Neural progenitor cell (in vitro differentiated cells): ENCODE measurements at regions not wholly inside any gene's neighbourhood (a gene's known extent, or its start where the extent isn't known, plus 50 kb on each side); places are given as distances from the start of the nearest gene placed in this dataset.

Source experiments
- DNase-seq: peaks from one replicate; pipeline ENCODE4 v3.0.0-alpha.2; 2016; ENCODE audit warnings: low spot score
- H2AFZ ChIP-seq: fragments of 200-600 bp; sonication (generic); replicated peaks from 2 replicates; pipeline ENCODE4 v1.6.1; 2016; ENCODE audit warnings: antibody characterized with exemption
- H3F3A ChIP-seq: fragments of 200-600 bp; sonication (generic); 2 replicates; pipeline ENCODE4 v1.6.1; 2016; ENCODE audit warnings: antibody characterized with exemption, low read depth
- H3K27ac ChIP-seq: fragments of 200-600 bp; sonication (generic); 2 replicates; pipeline ENCODE4 v1.5.1; 2016; ENCODE audit warnings: mild to moderate bottlenecking
- H3K27me3 ChIP-seq: fragments of 200-600 bp; sonication (generic); 2 replicates; pipeline ENCODE4 v1.6.1; 2016; ENCODE audit warnings: mild to moderate bottlenecking, moderate library complexity
- H3K36me3 ChIP-seq: fragments of 200-600 bp; sonication (generic); 2 replicates; pipeline ENCODE4 v1.5.1; 2016
- H3K4me1 ChIP-seq: fragments of 200-600 bp; sonication (generic); 2 replicates; pipeline ENCODE4 v1.6.1; 2016; ENCODE audit warnings: mixed run types
- H3K4me2 ChIP-seq: fragments of 200-600 bp; sonication (generic); 2 replicates; pipeline ENCODE4 v1.6.1; 2016
- H3K4me3 ChIP-seq: fragments of 200-600 bp; sonication (generic); 2 replicates; pipeline ENCODE4 v1.5.1; 2016
- H3K79me2 ChIP-seq: fragments of 200-600 bp; sonication (generic); 2 replicates; pipeline ENCODE4 v1.6.1; 2016; ENCODE audit warnings: low read depth
- H3K9ac ChIP-seq: fragments of 200-600 bp; sonication (generic); 2 replicates; pipeline ENCODE4 v1.6.1; 2016
- H3K9me3 ChIP-seq: fragments of 200-600 bp; sonication (generic); 2 replicates; pipeline ENCODE4 v1.5.1; 2016; ENCODE audit warnings: low read depth
- H4K20me1 ChIP-seq: fragments of 200-600 bp; sonication (generic); 2 replicates; pipeline ENCODE4 v1.6.1; 2016; ENCODE audit warnings: low read depth
- H3K27ac Mint-ChIP-seq: 3 replicates; pipeline ENCODE4 v1.8.0; 2021; ENCODE audit warnings: mixed read lengths
- H3K27me3 Mint-ChIP-seq: 2 replicates; pipeline ENCODE4 v1.8.0; 2022; ENCODE audit warnings: low read depth, mild to moderate bottlenecking, inconsistent platforms, moderate library complexity, mixed read lengths; ENCODE audit not compliant: insufficient read depth
- H3K36me3 Mint-ChIP-seq: 3 replicates; pipeline ENCODE4 v1.8.0; 2021; ENCODE audit warnings: mixed read lengths
- H3K4me1 Mint-ChIP-seq: 3 replicates; pipeline ENCODE4 v1.8.0; 2021; ENCODE audit warnings: mixed read lengths
- H3K4me3 Mint-ChIP-seq: 3 replicates; pipeline ENCODE4 v1.8.0; 2021; ENCODE audit warnings: mild to moderate bottlenecking, moderate library complexity, mixed read lengths
- H3K9me3 Mint-ChIP-seq: 3 replicates; pipeline ENCODE4 v1.8.0; 2020; ENCODE audit warnings: mixed read lengths
- EZH2 ChIP-seq: fragments of 200-600 bp; sonication (generic); IDR thresholded peaks from 2 replicates; pipeline ENCODE4 v1.6.1; 2017; ENCODE audit warnings: antibody characterized with exemption, mild to moderate bottlenecking, moderate library complexity
- EZH2phosphoT487 ChIP-seq: fragments of 200-600 bp; sonication (generic); IDR thresholded peaks from 2 replicates; pipeline ENCODE4 v1.6.1; 2017; ENCODE audit warnings: antibody characterized with exemption
- TF ChIP-seq, protein P1 (sequence below): fragments of 200-600 bp; sonication (generic); IDR thresholded peaks from 2 replicates; pipeline ENCODE4 v1.5.1; 2017; ENCODE audit warnings: antibody characterized with exemption, mild to moderate bottlenecking

DNA sequence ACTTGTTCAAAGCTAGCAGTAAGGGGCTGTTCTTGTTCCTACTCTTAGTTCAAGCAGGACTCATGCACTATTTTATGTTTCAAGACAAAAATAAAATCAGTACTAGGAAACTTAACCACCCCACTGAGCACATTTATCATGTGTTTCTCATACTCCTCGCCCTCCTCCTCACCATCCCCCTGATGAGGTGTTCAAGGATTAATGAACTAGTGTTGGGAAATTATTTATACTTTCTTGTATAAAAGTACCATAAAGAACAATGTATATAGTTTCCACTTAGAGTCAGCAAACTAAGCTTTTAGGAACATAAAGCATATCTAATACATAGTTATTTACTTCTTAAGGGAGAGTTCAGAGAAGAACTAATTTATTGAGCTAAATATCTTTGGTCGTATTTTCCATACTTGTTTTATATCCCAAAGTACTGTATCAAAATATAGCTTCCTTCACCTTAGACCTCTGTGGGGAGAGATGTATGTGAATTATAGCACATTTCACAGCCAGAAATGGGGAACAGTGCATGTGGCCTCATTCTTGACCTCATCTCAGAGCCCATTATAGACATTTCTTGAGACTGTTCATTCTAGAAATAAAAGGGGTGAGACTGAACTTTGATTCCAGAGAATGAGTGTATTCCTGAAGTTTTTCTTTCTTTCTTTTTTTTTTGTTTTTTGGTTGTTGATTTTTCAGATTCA, 326.5 kb upstream of the MAP3K7 start:
- no peak for DNase-seq
- no peaks in the 10 kb centered on the region for H3F3A ChIP-seq
- H3K9me3 Mint-ChIP-seq = peaks cover 19% of the 10 kb centered on the region
- H3K27me3 Mint-ChIP-seq = no peaks in the 10 kb centered on the region
- H3K9me3 ChIP-seq = no peaks in the 10 kb centered on the region
- H3K4me1 Mint-ChIP-seq = no peaks in the 10 kb centered on the region
- H3K36me3 ChIP-seq = no peaks in the 10 kb centered on the region
- no peaks in the 10 kb centered on the region for H3K27me3 ChIP-seq
- no peaks in the 10 kb centered on the region for H3K36me3 Mint-ChIP-seq
- H3K4me3 Mint-ChIP-seq = no peak overlapping the region
- H3K27ac ChIP-seq = no peak overlapping the region
- no peaks in the 10 kb centered on the region for H3K4me1 ChIP-seq
- H3K27ac Mint-ChIP-seq = no peak overlapping the region
- no peak overlapping the region for H3K9ac ChIP-seq
- no peak overlapping the region for H3K4me3 ChIP-seq
- H4K20me1 ChIP-seq = no peaks in the 10 kb centered on the region
- no peaks in the 10 kb centered on the region for H3K79me2 ChIP-seq
- no peak overlapping the region for H3K4me2 ChIP-seq
- TF ChIP-seq EZH2phosphoT487 (no peak), EZH2 (no peak)
- TF ChIP-seq, protein P1, sequence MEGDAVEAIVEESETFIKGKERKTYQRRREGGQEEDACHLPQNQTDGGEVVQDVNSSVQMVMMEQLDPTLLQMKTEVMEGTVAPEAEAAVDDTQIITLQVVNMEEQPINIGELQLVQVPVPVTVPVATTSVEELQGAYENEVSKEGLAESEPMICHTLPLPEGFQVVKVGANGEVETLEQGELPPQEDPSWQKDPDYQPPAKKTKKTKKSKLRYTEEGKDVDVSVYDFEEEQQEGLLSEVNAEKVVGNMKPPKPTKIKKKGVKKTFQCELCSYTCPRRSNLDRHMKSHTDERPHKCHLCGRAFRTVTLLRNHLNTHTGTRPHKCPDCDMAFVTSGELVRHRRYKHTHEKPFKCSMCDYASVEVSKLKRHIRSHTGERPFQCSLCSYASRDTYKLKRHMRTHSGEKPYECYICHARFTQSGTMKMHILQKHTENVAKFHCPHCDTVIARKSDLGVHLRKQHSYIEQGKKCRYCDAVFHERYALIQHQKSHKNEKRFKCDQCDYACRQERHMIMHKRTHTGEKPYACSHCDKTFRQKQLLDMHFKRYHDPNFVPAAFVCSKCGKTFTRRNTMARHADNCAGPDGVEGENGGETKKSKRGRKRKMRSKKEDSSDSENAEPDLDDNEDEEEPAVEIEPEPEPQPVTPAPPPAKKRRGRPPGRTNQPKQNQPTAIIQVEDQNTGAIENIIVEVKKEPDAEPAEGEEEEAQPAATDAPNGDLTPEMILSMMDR = no peak
- H2AFZ ChIP-seq = no peak overlapping the region

DNA sequence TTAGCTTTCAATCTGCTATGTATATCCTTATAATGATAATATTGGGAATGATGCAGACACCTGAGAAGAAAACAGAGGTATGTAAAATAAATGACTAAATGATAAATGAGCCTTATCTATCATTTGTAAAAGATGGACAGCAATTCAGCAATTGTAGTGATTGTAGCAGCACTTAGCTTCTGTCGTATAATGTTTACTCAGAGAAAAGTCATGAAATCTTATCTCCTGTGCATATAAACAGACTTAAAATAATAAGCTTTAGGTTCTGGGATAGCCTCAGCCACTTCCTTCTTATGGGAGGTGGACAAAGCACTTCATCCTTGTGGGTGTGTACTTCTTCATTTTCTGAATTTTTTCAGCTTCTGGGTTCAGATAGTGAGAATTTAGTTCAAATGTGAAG, 324.8 kb upstream of the MAP3K7 start:
- Histone ChIP-seq H3K4me2 (no peak overlapping the region), H4K20me1 (no peaks in the 10 kb centered on the region), H3K9me3 (no peaks in the 10 kb centered on the region), H3K79me2 (no peaks in the 10 kb centered on the region), H3F3A (no peaks in the 10 kb centered on the region), H2AFZ (no peak overlapping the region), H3K4me1 (no peaks in the 10 kb centered on the region), H3K4me3 (no peak overlapping the region), H3K9ac (no peak overlapping the region), H3K27ac (no peak overlapping the region), H3K36me3 (no peaks in the 10 kb centered on the region), H3K27me3 (no peaks in the 10 kb centered on the region)
- Mint-ChIP-seq H3K27ac (no peak overlapping the region), H3K27me3 (no peaks in the 10 kb centered on the region), H3K4me3 (no peak overlapping the region), H3K36me3 (no peaks in the 10 kb centered on the region), H3K4me1 (no peaks in the 10 kb centered on the region), H3K9me3 (peaks cover 18% of the 10 kb centered on the region)
- TF ChIP-seq EZH2phosphoT487 = no peak
- TF ChIP-seq, protein P1 = no peak
- TF ChIP-seq EZH2 = no peak
- DNase-seq = no peak

DNA sequence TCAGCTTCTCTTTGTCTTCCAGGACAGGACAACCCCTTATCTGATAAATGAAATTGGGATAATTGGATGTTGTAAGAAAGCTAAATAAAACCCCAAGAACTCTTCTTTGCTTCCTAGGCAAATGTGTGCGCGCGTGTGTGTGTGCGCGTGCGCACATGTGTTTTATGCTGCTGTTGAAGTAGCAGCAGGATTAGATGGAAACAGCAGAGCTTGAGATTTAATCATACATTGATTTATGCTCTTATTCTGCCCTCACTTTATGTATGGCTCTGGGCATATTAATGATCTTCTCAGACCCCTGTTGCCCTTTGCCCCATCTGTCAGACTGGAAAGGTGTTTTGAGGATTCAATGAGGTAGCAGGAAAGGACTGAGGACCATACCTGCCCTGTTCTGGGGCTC, 324.0 kb upstream of the MAP3K7 start:
- H3K4me1 Mint-ChIP-seq = no peaks in the 10 kb centered on the region
- H3K4me3 Mint-ChIP-seq = no peak overlapping the region
- Histone ChIP-seq H3K9me3 (no peaks in the 10 kb centered on the region), H3F3A (no peaks in the 10 kb centered on the region), H3K27me3 (no peaks in the 10 kb centered on the region), H4K20me1 (no peaks in the 10 kb centered on the region), H3K9ac (no peak overlapping the region), H3K36me3 (no peaks in the 10 kb centered on the region), H3K4me3 (no peak overlapping the region), H3K4me2 (no peak overlapping the region), H3K79me2 (no peaks in the 10 kb centered on the region), H3K4me1 (no peaks in the 10 kb centered on the region), H2AFZ (no peak overlapping the region), H3K27ac (no peak overlapping the region)
- H3K36me3 Mint-ChIP-seq = no peaks in the 10 kb centered on the region
- peaks cover 12% of the 10 kb centered on the region for H3K9me3 Mint-ChIP-seq
- H3K27me3 Mint-ChIP-seq = peaks cover 2% of the 10 kb centered on the region
- DNase-seq = no peak
- no peak for TF ChIP-seq EZH2phosphoT487
- TF ChIP-seq, protein P1 = no peak
- no peak for TF ChIP-seq EZH2
- no peak overlapping the region for H3K27ac Mint-ChIP-seq
